ENCODE measurements at regions not wholly inside any gene's neighbourhood (a gene's known extent, or its start where the extent isn't known, plus 50 kb on each side); places are given as distances from the start of the nearest gene placed in this dataset.

GRCh38 chr20:41951615-41952014, 333.4 kb upstream of the CHD6 start (continued):
- TF ChIP-seq CTBP2 (IDR thresholded peaks at IDR 0.05; ENCODE audit: borderline replicate concordance, insufficient read depth, insufficient read length, low read length), result no peak
- TF ChIP-seq CHD1 (IDR thresholded peaks at IDR 0.05; ENCODE audit: low read depth, low read length), result no peak
- TF ChIP-seq PHF8 (conservative IDR thresholded peaks at IDR 0.05; ENCODE audit: low read depth, low read length), result no peak
- no peak for TF ChIP-seq POLR2A (IDR thresholded peaks at IDR 0.05; ENCODE audit: control extremely low read depth in 1 of 2, low read depth in 2 of 2, low read length in 2 of 2)
- no peak for TF ChIP-seq RBBP5 (IDR thresholded peaks at IDR 0.05; ENCODE audit: borderline replicate concordance, low read depth, low read length)
- no peak for TF ChIP-seq RFX5 (IDR thresholded peaks at IDR 0.05; ENCODE audit: borderline replicate concordance, low read depth, low read length)
- no peak for TF ChIP-seq ATF3 (IDR thresholded peaks at IDR 0.05; ENCODE audit: insufficient read depth, low read depth, low read length)

All from H1 (cell line).